GM12874 (cell line): ENCODE measurements at regions not wholly inside any gene's neighbourhood (a gene's known extent, or its start where the extent isn't known, plus 50 kb on each side); places are given as distances from the start of the nearest gene placed in this dataset.

ENCODE experiments used
- CTCF ChIP-seq: IDR thresholded peaks from 2 replicates; pipeline ENCODE4 v1.5.1; 2011; ENCODE audit warnings: low read depth, mild to moderate bottlenecking, control low read depth, low read length, moderate library complexity; ENCODE audit not compliant: insufficient read depth

GRCh38 chr6:132898376-132898775 is 84.0 kb downstream of the RPS12 start:
- TF ChIP-seq CTCF = no peak

- TF ChIP-seq CTCF = no peak
These were observed 86.5 kb downstream of the RPS12 start for GRCh38 chr6:132900849-132901248.

GRCh38 chr6:132902901-132903300 is 88.5 kb downstream of the RPS12 start:
- TF ChIP-seq CTCF = no peak

DNA sequence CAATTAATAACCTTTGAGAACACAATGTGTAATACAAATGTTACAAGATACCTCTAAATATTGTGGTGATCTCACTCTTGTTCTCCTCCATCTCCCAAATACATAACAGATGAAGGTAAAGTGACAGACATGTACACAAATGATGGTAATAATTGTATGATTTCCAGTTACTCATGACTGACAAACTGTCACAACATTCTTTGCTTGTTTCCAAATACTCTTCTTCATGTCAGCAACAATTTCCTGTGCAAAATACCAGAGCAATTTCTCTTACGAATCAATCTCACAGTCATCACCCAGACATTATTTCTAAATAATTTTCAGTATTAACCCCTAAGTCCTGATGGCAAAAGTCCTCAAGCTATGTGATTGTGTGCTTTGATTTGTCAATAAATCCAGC is 92.9 kb downstream of the RPS12 start:
- no peak for TF ChIP-seq CTCF

GRCh38 chr6:132907914-132908313 is 93.5 kb downstream of the RPS12 start:
- TF ChIP-seq CTCF = no peak

DNA sequence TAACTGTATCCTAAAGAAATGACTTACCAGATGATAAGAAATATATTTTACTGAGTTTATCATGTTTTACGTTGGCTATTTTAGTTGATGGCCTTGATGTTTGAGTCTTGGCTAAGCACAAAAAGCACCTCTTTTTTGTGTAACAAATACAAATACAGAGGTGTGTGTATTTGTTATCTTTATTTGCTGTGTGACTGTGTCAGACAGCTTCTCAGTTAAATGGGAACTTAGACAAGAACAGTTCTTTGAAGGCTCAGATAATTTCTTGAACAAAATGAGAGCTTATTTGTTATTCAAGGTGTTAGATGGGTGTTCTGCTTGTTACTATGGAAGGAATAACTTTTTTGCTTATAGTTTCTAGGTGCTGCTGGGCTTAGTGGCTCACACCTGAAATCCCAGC is 95.4 kb downstream of the RPS12 start:
- TF ChIP-seq CTCF = no peak

- no peak for TF ChIP-seq CTCF
These were observed 96.4 kb downstream of the RPS12 start for GRCh38 chr6:132910759-132911158.
